Upper lobe of left lung (tissue), 4 donors: ENCODE measurements at regions not wholly inside any gene's neighbourhood (a gene's known extent, or its start where the extent isn't known, plus 50 kb on each side); places are given as distances from the start of the nearest gene placed in this dataset.

ENCODE experiments used
- POLR2A ChIP-seq, 4 donors: fragments of 450-650 bp; IDR thresholded peaks; one replicate each; pipeline ENCODE4 v1.5.1; 2016 to 2017; ENCODE audit warnings: antibody characterized with exemption in 4 of 4, mild to moderate bottlenecking in 2 of 4
- POLR2AphosphoS5 ChIP-seq, 2 donors: sonication (generic); formaldehyde crosslinking; IDR thresholded peaks; one replicate each; pipeline ENCODE4 v1.5.1; 2017; ENCODE audit warnings: antibody characterized with exemption in 2 of 2
- TF ChIP-seq, protein P1 (sequence below), 6 experiments: fragments of 450-650 bp in 4 of 6; fragments of 200-600 bp in 2 of 6; sonication (generic) in 2 of 6; IDR thresholded peaks; one replicate each; pipeline ENCODE4 v1.5.1; 2016 to 2019; ENCODE audit warnings: antibody characterized with exemption in 6 of 6

DNA sequence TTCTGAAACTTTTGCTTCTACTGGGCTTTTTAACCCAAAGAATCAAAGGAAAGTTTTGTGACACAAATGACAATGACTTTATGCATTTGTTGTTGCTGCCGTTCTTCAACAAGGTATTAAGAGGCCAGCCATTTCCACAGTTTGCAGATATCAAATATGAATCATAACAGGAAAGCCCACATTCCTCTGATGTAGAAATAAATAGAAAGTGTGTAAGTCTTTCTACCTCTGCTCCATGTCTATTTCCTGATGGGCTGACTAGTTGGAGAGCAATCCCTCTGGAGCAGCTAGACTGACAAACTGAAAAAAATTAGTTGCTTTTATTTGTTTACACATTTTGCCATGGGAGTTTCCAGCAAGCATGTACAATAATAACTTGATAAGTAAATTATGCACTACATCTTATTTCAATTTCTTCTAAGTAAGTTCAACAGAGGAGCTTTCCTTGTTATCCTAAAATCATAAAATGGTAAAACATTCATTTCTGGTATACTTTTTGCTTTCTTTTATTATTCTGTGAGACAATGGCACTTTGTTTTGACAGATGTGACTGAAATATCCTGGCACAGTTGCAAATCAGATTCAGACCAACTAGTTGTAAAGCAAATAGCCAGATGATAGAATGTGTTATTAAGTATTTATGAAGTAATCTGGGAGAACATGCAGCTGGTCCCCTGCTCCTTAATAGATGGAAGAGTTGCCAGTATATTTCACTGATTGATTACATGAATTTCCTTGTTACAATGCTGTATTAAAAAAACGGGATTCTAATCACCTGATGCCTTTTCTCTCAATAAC is 266.7 kb downstream of the METTL4 start:
- TF ChIP-seq POLR2A (IDR thresholded peaks at IDR 0.05) (no peak), POLR2AphosphoS5 (IDR thresholded peaks at IDR 0.05) (no peak)
- TF ChIP-seq, protein P1, sequence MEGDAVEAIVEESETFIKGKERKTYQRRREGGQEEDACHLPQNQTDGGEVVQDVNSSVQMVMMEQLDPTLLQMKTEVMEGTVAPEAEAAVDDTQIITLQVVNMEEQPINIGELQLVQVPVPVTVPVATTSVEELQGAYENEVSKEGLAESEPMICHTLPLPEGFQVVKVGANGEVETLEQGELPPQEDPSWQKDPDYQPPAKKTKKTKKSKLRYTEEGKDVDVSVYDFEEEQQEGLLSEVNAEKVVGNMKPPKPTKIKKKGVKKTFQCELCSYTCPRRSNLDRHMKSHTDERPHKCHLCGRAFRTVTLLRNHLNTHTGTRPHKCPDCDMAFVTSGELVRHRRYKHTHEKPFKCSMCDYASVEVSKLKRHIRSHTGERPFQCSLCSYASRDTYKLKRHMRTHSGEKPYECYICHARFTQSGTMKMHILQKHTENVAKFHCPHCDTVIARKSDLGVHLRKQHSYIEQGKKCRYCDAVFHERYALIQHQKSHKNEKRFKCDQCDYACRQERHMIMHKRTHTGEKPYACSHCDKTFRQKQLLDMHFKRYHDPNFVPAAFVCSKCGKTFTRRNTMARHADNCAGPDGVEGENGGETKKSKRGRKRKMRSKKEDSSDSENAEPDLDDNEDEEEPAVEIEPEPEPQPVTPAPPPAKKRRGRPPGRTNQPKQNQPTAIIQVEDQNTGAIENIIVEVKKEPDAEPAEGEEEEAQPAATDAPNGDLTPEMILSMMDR (IDR thresholded peaks at IDR 0.05), result no peak
